HCT116 (cell line): ENCODE measurements at regions not wholly inside any gene's neighbourhood (a gene's known extent, or its start where the extent isn't known, plus 50 kb on each side); places are given as distances from the start of the nearest gene placed in this dataset.
"Not testable (repeated sequence)": the region's sequence is repeated elsewhere in the genome, so short reads cannot be mapped to it uniquely, and the experiment has no call there.

ENCODE experiments used
- ATAC-seq: fragments of 200-7000 bp; cut with Tn5 transposase; 2 replicates; pipeline ENCODE4 v1.9.1; 2020; ENCODE audit warnings: mild to moderate bottlenecking, moderate library complexity
- BruUV-seq: library from RNA; stranded (reverse); fragments of 400-500 nt; replicated peaks from 2 replicates; lab custom pipeline; 2021; lab: Mats Ljungman, UMichigan
- CTCF ChIA-PET: fragments of 300-600 bp; sonication (Branson Sonifier 250); formaldehyde crosslinking; loops from one replicate; lab custom pipeline; 2021; ENCODE audit warnings: antibody characterized with exemption; lab: Charles Lee
- POLR2A ChIA-PET: fragments of 300-600, 350-600 bp; sonication (Branson Sonifier 250); formaldehyde crosslinking; loops from one replicate; lab custom pipeline; 2021; ENCODE audit warnings: antibody characterized with exemption; lab: Charles Lee
- RAD21 ChIA-PET, 2 experiments: fragments of 300-600 bp; sonication (Branson Sonifier 250); formaldehyde crosslinking; loops; one replicate each; lab custom pipeline; 2023; ENCODE audit warnings: low total read pairs in 2 of 2; ENCODE audit not compliant: uncharacterized antibody in 2 of 2, unreplicated experiment in 2 of 2, low non-redundant PET in 1 of 2; lab: Charles Lee
- DNase-seq: peaks from one replicate; pipeline ENCODE4 v3.0.0-alpha.2; 2010; ENCODE audit warnings: low read depth, low spot score
- H2AFZ ChIP-seq: fragments of 200-600 bp; shearing (Covaris generic), sonication (generic); 2 replicates; pipeline ENCODE4 v1.6.1; 2017; ENCODE audit warnings: low read depth, mixed run types, mixed read lengths, antibody characterized with exemption, low read length; ENCODE audit not compliant: poor library complexity, severe bottlenecking
- H3K27ac ChIP-seq: 2 replicates; pipeline ENCODE4 v1.5.1; 2012; ENCODE audit warnings: low read depth, low read length
- H3K27me3 ChIP-seq: fragments of 200-600 bp; sonication (generic); 2 replicates; pipeline ENCODE4 v1.6.1; 2016; ENCODE audit warnings: mixed run types, low read length, mixed read lengths; ENCODE audit not compliant: insufficient read depth
- H3K36me3 ChIP-seq, 2 experiments: fragments of 200-500 bp in 1 of 2; fragments of 200-600 bp in 1 of 2; sonication (Bioruptor generic) in 1 of 2; sonication (generic) in 1 of 2; 2 replicates each; pipeline versions ENCODE4 v1.5.1 to v1.6.1; 2014 to 2016; ENCODE audit warnings: low read length in 2 of 2, inconsistent platforms in 1 of 2, mixed read lengths in 1 of 2, mixed run types in 1 of 2; ENCODE audit not compliant: insufficient read depth in 2 of 2, control insufficient read depth in 1 of 2
- H3K4me1 ChIP-seq, 2 experiments: fragments of 200-600 bp in 1 of 2; sonication (generic) in 1 of 2; 2 replicates each; pipeline versions ENCODE4 v1.5.1 to v1.6.1; 2012 to 2017; ENCODE audit warnings: low read length in 2 of 2, inconsistent platforms in 1 of 2, mild to moderate bottlenecking in 1 of 2, mixed read lengths in 1 of 2, mixed run types in 1 of 2, moderate library complexity in 1 of 2; ENCODE audit not compliant: insufficient read depth in 2 of 2, control insufficient read depth in 1 of 2
- H3K4me2 ChIP-seq: fragments of 200-600 bp; sonication (generic); 2 replicates; pipeline ENCODE4 v1.6.1; 2017; ENCODE audit warnings: mixed run types, low read length, mixed read lengths
- H3K4me3 ChIP-seq, 2 experiments: fragments of 200-600 bp in 1 of 2; sonication (generic) in 1 of 2; replicated peaks in 1 of 2; 2 replicates each; pipeline ENCODE4 v1.5.1; 2011 to 2016; ENCODE audit warnings: low read length in 2 of 2, control low read depth in 1 of 2, low read depth in 1 of 2, mild to moderate bottlenecking in 1 of 2, mixed read lengths in 1 of 2, mixed run types in 1 of 2
- H3K79me2 ChIP-seq: fragments of 200-600 bp; sonication (generic); 2 replicates; pipeline ENCODE4 v1.6.1; 2017; ENCODE audit warnings: mild to moderate bottlenecking, mixed run types, low read length, moderate library complexity, mixed read lengths; ENCODE audit not compliant: insufficient read depth
- H3K9ac ChIP-seq: fragments of 200-600 bp; sonication (generic); 2 replicates; pipeline ENCODE4 v1.6.1; 2016; ENCODE audit warnings: low read length, mixed read lengths
- H3K9me2 ChIP-seq: fragments of 200-600 bp; sonication (generic), shearing (Covaris generic); 2 replicates; pipeline ENCODE4 v1.6.1; 2017; ENCODE audit warnings: mixed run types, mild to moderate bottlenecking, moderate library complexity; ENCODE audit not compliant: insufficient read depth
- H3K9me3 ChIP-seq, 2 experiments: fragments of 200-500 bp in 1 of 2; fragments of 200-600 bp in 1 of 2; sonication (Bioruptor generic) in 1 of 2; sonication (generic) in 1 of 2; 2 replicates each; pipeline ENCODE4 v1.6.1; 2014 to 2017; ENCODE audit warnings: low read length in 2 of 2, mixed read lengths in 2 of 2, inconsistent platforms in 1 of 2, low read depth in 1 of 2, mild to moderate bottlenecking in 1 of 2, mixed run types in 1 of 2, moderate library complexity in 1 of 2; ENCODE audit not compliant: control insufficient read depth in 1 of 2, insufficient read depth in 1 of 2
- H4K20me1 ChIP-seq: fragments of 200-600 bp; sonication (generic), shearing (Covaris generic); 2 replicates; pipeline ENCODE4 v1.6.1; 2017; ENCODE audit warnings: mixed run types, mild to moderate bottlenecking, moderate library complexity; ENCODE audit not compliant: insufficient read depth
- EGR1 ChIP-seq: IDR thresholded peaks from 2 replicates; pipeline ENCODE4 v1.6.1; 2012; ENCODE audit warnings: low read depth
- RAD21 ChIP-seq: IDR thresholded peaks from 2 replicates; pipeline ENCODE4 v1.6.1; 2012; ENCODE audit warnings: low read depth, mild to moderate bottlenecking
- intact Hi-C: fragments of 100-400 bp; cut with micrococcal nuclease; formaldehyde crosslinking; loops from 2 replicates; pipeline ENCODE4 v1.10.0; 2022

DNA sequence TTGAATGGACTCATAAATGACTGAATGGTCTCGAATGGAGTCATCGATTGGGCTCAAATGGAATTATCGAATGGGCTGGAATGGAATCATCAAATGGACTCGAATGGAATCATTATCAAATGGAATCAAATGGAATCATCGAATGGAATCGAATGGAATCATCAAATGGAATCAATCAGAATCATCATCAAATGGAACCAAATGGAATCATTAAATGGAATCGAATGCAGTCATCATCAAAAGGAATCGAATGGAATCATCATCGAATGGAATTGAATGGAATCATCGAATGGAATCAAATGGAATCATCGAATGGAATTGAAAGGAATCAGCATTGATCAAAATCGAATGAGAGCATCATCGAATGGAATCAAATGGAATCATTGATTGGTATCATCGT lies 1114.9 kb downstream of the RPIA start:
- peaks cover 62 to 79% of the 10 kb centered on the region in 2 experiments; a peak in 3 of 4 replicates for H3K9me3 ChIP-seq
- H3K36me3 ChIP-seq, H3K27me3 ChIP-seq, H3K9me2 ChIP-seq, H3K4me2 ChIP-seq, H3K9ac ChIP-seq, CTCF ChIA-PET, H3K4me3 ChIP-seq, H4K20me1 ChIP-seq, H3K4me1 ChIP-seq, H3K79me2 ChIP-seq, POLR2A ChIA-PET, DNase-seq, ATAC-seq, intact Hi-C loops, H3K27ac ChIP-seq, RAD21 ChIA-PET, BruUV-seq, H2AFZ ChIP-seq: not testable (repeated sequence)

DNA sequence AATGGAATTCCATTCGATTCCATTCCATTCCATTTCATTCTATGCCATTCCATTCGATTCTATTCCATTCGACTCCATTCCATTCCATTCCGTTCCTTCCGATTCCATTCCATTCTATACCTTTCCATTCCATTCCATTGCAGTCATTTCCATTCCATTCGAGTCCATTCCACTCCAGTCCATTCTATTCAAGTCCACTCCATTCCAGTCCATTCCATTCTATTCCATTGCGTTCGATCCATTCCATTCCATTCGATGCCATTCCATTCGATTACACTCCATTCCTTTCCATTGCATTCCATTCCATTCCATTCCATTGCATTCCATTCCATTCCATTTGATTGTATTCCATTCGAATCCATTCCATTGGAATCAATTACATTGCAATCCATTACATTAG lies 1119.8 kb downstream of the RPIA start:
- Histone ChIP-seq H3K9ac (no peak overlapping the region), H3K27ac (no peak overlapping the region), H2AFZ (no peak overlapping the region), H3K4me3 (no peak overlapping the region), H3K27me3 (no peaks in the 10 kb centered on the region), H3K4me2 (no peak overlapping the region), H3K9me2 (no peaks in the 10 kb centered on the region), H4K20me1 (no peaks in the 10 kb centered on the region), H3K4me1 (no peaks in the 10 kb centered on the region), H3K9me3 (peaks cover 61 to 69% of the 10 kb centered on the region in 2 experiments; a peak in 3 of 4 replicates), H3K36me3 (no peaks in the 10 kb centered on the region), H3K79me2 (no peaks in the 10 kb centered on the region)
- TF ChIP-seq EGR1 (no peak), RAD21 (no peak)
- ATAC-seq = no peak
- POLR2A ChIA-PET = no interaction called here
- CTCF ChIA-PET = no interaction called here
- intact Hi-C loops = no loop called here
- DNase-seq = no peak
- BruUV-seq = no TSS peak
- RAD21 ChIA-PET = no interaction called here

DNA sequence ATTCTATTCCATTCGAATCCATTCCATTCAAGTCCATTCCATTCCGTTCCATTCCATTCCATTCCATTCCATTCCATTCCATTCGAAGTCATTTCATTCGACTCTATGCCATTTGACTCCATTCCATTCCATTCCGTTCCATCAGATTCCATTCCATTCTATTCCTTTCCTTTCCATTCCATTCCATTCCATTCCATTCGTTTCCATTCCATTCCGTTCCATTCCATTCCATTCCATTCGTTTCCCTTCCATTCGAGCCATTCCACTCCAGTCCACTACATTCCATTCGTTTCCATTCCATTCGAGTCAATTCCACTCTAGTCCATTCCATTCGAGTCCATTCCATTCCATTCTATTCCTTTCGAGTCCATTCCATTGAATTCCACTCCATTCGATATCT lies 1120.4 kb downstream of the RPIA start:
- BruUV-seq, H3K4me1 ChIP-seq, intact Hi-C loops, H3K27ac ChIP-seq, H2AFZ ChIP-seq, H4K20me1 ChIP-seq, H3K27me3 ChIP-seq, H3K79me2 ChIP-seq, ATAC-seq, H3K36me3 ChIP-seq, H3K4me3 ChIP-seq, POLR2A ChIA-PET, RAD21 ChIA-PET, H3K9me2 ChIP-seq, H3K9ac ChIP-seq, CTCF ChIA-PET, DNase-seq, H3K4me2 ChIP-seq: not testable (repeated sequence)
- H3K9me3 ChIP-seq = peaks cover 56 to 63% of the 10 kb centered on the region in 2 experiments; a peak in 3 of 4 replicates

DNA sequence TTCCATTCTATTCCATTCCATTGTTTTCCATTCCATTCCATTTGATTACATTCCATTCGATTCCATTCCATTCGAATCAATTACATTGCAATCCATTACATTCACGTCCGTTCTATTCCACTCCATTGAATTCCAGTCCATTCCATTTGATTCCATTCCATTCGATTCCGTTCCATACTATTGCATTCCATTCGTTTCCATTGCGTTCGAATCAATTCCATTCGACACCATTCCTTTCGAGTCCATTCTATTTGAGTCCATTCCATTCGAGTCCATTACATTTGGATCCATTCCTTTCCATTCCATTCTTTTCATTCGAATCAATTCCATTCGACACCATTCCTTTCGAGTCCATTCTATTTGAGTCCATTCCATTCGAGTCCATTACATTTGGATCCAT lies 1122.9 kb downstream of the RPIA start:
- H3K79me2 ChIP-seq, H3K36me3 ChIP-seq, intact Hi-C loops, H3K9me2 ChIP-seq, DNase-seq, H3K9ac ChIP-seq, ATAC-seq, H4K20me1 ChIP-seq, H3K4me1 ChIP-seq, H2AFZ ChIP-seq, CTCF ChIA-PET, H3K27me3 ChIP-seq, H3K4me3 ChIP-seq, H3K4me2 ChIP-seq, BruUV-seq, RAD21 ChIA-PET, POLR2A ChIA-PET, H3K27ac ChIP-seq: not testable (repeated sequence)
- H3K9me3 ChIP-seq = peaks cover 70 to 73% of the 10 kb centered on the region in 2 experiments; a peak in 3 of 4 replicates
